Loucy (cell line): ENCODE measurements at regions not wholly inside any gene's neighbourhood (a gene's known extent, or its start where the extent isn't known, plus 50 kb on each side); places are given as distances from the start of the nearest gene placed in this dataset.
"Not testable (repeated sequence)": the region's sequence is repeated elsewhere in the genome, so short reads cannot be mapped to it uniquely, and the experiment has no call there.

Source experiments
- EZH2phosphoT487 ChIP-seq: fragments of 200-600 bp; IDR thresholded peaks from 2 replicates; pipeline ENCODE4 v1.6.1; 2018; ENCODE audit warnings: antibody characterized with exemption, mild to moderate bottlenecking, moderate library complexity, borderline replicate concordance
- TF ChIP-seq, protein P1 (sequence below): fragments of 200-600 bp; sonication (generic); conservative IDR thresholded peaks from 2 replicates; pipeline ENCODE4 v1.5.1; 2014; ENCODE audit warnings: mild to moderate bottlenecking, antibody characterized with exemption, low read length

DNA sequence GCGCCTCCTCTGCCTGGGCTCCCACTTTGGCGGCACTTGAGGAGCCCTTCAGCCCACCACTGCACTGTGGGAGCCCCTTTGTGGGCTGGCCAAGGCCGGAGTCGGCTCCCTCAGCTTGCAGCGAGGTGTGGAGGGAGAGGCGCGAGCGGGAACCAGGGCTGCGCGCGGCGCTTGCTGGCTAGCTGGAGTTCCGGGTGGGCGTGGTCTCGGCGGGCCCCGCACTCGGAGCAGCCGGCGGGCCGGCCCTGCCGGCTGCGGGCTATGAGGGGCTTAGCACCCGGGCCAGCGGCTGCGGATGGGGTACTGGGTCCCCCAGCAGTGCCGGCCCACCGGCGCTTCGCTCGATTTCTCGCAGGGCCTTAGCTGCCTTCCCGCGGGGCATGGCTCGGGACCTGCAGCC, 344.5 kb downstream of the NYAP2 start:
- TF ChIP-seq, protein P1, sequence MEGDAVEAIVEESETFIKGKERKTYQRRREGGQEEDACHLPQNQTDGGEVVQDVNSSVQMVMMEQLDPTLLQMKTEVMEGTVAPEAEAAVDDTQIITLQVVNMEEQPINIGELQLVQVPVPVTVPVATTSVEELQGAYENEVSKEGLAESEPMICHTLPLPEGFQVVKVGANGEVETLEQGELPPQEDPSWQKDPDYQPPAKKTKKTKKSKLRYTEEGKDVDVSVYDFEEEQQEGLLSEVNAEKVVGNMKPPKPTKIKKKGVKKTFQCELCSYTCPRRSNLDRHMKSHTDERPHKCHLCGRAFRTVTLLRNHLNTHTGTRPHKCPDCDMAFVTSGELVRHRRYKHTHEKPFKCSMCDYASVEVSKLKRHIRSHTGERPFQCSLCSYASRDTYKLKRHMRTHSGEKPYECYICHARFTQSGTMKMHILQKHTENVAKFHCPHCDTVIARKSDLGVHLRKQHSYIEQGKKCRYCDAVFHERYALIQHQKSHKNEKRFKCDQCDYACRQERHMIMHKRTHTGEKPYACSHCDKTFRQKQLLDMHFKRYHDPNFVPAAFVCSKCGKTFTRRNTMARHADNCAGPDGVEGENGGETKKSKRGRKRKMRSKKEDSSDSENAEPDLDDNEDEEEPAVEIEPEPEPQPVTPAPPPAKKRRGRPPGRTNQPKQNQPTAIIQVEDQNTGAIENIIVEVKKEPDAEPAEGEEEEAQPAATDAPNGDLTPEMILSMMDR = not testable (repeated sequence)
- TF ChIP-seq EZH2phosphoT487 = not testable (repeated sequence)
